ENCODE measurements at regions not wholly inside any gene's neighbourhood (a gene's known extent, or its start where the extent isn't known, plus 50 kb on each side); places are given as distances from the start of the nearest gene placed in this dataset.

GRCh38 chr9:87826331-87826730 lies 56.3 kb upstream of the SPATA31E1 start:
- Mint-ChIP-seq H3K4me1 (ENCODE audit: low read depth, unreplicated experiment) (no peaks in the 10 kb centered on the region), H3K36me3 (ENCODE audit: insufficient read depth, unreplicated experiment) (no peaks in the 10 kb centered on the region), H3K9me3 (ENCODE audit: low read depth, unreplicated experiment) (no peaks in the 10 kb centered on the region), H3K4me3 (ENCODE audit: low read depth, unreplicated experiment) (no peak overlapping the region), H3K27ac (ENCODE audit: unreplicated experiment) (no peak overlapping the region), H3K27me3 (ENCODE audit: unreplicated experiment) (no peaks in the 10 kb centered on the region)
- no TSS peak for BruUV-seq (replicated peaks)
- TF ChIP-seq CTCF (IDR thresholded peaks at IDR 0.05; ENCODE audit: unreplicated experiment), result no peak
- CTCF ChIA-PET, result no interaction called here
- DNase-seq, result no peak
- intact Hi-C loops (cut with micrococcal nuclease; ENCODE audit: unreplicated experiment), result no loop called here

DNA sequence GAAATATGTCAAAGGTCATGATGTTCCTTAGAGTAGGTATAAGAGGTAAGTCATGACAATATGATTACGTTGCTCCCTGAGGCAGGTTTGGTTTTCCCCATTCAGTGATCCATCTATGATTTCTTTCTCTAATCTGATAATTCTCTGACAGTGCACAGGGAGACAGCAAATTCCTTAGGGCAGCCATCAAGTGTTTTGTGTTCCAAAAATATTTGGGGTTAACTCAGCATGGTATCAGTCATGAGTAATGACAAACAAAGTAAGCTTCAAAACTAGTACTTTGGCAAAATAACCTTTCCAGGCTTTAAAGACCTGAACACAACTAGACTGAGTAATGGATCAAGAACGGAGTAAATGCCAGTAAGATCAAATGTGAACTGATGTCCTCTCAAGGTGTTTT lies 55.3 kb upstream of the SPATA31E1 start:
- CTCF ChIA-PET, result no interaction called here

DNA sequence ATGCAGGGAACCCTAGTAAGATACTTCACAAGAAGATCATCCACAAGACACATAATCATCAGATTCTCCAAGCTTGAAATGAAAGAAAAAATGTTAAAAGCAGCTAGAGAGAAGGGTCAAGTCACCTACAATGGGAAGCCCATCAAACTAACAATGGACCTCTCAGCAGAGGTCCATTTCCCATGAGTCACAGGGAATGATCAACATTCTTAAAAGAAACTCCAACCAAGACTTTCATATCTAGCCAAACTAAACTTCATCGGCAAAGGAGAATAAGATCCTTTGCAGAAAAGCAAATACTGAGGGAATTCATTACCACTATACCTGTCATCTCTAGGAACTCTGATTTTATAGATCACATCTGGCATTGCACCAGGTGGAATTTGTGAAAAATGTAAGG lies 52.9 kb upstream of the SPATA31E1 start:
- Mint-ChIP-seq H3K27ac (ENCODE audit: unreplicated experiment) (no peak overlapping the region), H3K9me3 (ENCODE audit: low read depth, unreplicated experiment) (no peaks in the 10 kb centered on the region), H3K4me3 (ENCODE audit: low read depth, unreplicated experiment) (no peak overlapping the region), H3K36me3 (ENCODE audit: insufficient read depth, unreplicated experiment) (no peaks in the 10 kb centered on the region), H3K27me3 (ENCODE audit: unreplicated experiment) (no peaks in the 10 kb centered on the region), H3K4me1 (ENCODE audit: low read depth, unreplicated experiment) (no peaks in the 10 kb centered on the region)
- no peak for TF ChIP-seq CTCF (IDR thresholded peaks at IDR 0.05; ENCODE audit: unreplicated experiment)
- CTCF ChIA-PET, result no interaction called here
- no peak for DNase-seq
- intact Hi-C loops (cut with micrococcal nuclease; ENCODE audit: unreplicated experiment), result no loop called here
- no TSS peak for BruUV-seq (replicated peaks)

More for the DNA sequence above, 55.3 kb upstream of the SPATA31E1 start:
- no peaks in the 10 kb centered on the region for H3K27me3 Mint-ChIP-seq (ENCODE audit: unreplicated experiment)
- no TSS peak for BruUV-seq (replicated peaks)
- TF ChIP-seq CTCF (IDR thresholded peaks at IDR 0.05; ENCODE audit: unreplicated experiment), result no peak
- no peak overlapping the region for H3K27ac Mint-ChIP-seq (ENCODE audit: unreplicated experiment)
- H3K9me3 Mint-ChIP-seq (ENCODE audit: low read depth, unreplicated experiment), result no peaks in the 10 kb centered on the region
- no peak for DNase-seq
- H3K4me3 Mint-ChIP-seq (ENCODE audit: low read depth, unreplicated experiment), result no peak overlapping the region
- intact Hi-C loops (cut with micrococcal nuclease; ENCODE audit: unreplicated experiment), result no loop called here
- H3K36me3 Mint-ChIP-seq (ENCODE audit: insufficient read depth, unreplicated experiment), result no peaks in the 10 kb centered on the region
- no peaks in the 10 kb centered on the region for H3K4me1 Mint-ChIP-seq (ENCODE audit: low read depth, unreplicated experiment)

GRCh38 chr9:87830446-87830845 lies 52.2 kb upstream of the SPATA31E1 start:
- Mint-ChIP-seq H3K36me3 (ENCODE audit: insufficient read depth, unreplicated experiment) (no peaks in the 10 kb centered on the region), H3K9me3 (ENCODE audit: low read depth, unreplicated experiment) (no peaks in the 10 kb centered on the region), H3K4me1 (ENCODE audit: low read depth, unreplicated experiment) (no peaks in the 10 kb centered on the region), H3K4me3 (ENCODE audit: low read depth, unreplicated experiment) (no peak overlapping the region), H3K27ac (ENCODE audit: unreplicated experiment) (no peak overlapping the region), H3K27me3 (ENCODE audit: unreplicated experiment) (no peaks in the 10 kb centered on the region)
- TF ChIP-seq CTCF (IDR thresholded peaks at IDR 0.05; ENCODE audit: unreplicated experiment), result no peak
- intact Hi-C loops (cut with micrococcal nuclease; ENCODE audit: unreplicated experiment), result no loop called here
- CTCF ChIA-PET, result no interaction called here
- BruUV-seq (replicated peaks), result no TSS peak
- DNase-seq, result no peak

DNA sequence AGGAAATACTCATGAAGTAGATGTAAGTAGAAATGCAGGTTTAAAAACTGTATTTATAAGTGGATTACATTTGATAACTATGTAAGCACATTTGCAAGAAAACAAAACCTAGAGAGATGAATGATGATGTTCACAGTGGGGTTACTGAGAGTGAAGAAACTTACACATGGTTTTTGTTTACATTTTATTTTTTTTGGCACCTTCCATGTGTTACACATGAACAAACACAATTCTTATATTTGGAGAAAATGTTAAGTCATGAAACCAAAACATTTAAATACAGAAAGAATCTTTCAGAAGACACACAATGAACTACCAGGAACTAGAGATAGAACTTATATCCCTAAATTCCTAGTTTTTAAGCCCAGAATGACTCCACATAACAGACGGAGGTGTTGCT lies 51.5 kb upstream of the SPATA31E1 start:
- Mint-ChIP-seq H3K27me3 (ENCODE audit: unreplicated experiment) (no peaks in the 10 kb centered on the region), H3K4me3 (ENCODE audit: low read depth, unreplicated experiment) (no peak overlapping the region), H3K36me3 (ENCODE audit: insufficient read depth, unreplicated experiment) (no peaks in the 10 kb centered on the region), H3K9me3 (ENCODE audit: low read depth, unreplicated experiment) (no peaks in the 10 kb centered on the region), H3K4me1 (ENCODE audit: low read depth, unreplicated experiment) (no peaks in the 10 kb centered on the region), H3K27ac (ENCODE audit: unreplicated experiment) (no peak overlapping the region)
- no peak for TF ChIP-seq CTCF (IDR thresholded peaks at IDR 0.05; ENCODE audit: unreplicated experiment)
- no TSS peak for BruUV-seq (replicated peaks)
- intact Hi-C loops (cut with micrococcal nuclease; ENCODE audit: unreplicated experiment), result no loop called here
- DNase-seq, result no peak
- CTCF ChIA-PET, result no interaction called here
